Neural progenitor cell (in vitro differentiated cells): ENCODE measurements at regions not wholly inside any gene's neighbourhood (a gene's known extent, or its start where the extent isn't known, plus 50 kb on each side); places are given as distances from the start of the nearest gene placed in this dataset.

ENCODE experiments used
- DNase-seq: peaks from one replicate; pipeline ENCODE4 v3.0.0-alpha.2; 2016; ENCODE audit warnings: low spot score
- H2AFZ ChIP-seq: fragments of 200-600 bp; sonication (generic); replicated peaks from 2 replicates; pipeline ENCODE4 v1.6.1; 2016; ENCODE audit warnings: antibody characterized with exemption
- H3F3A ChIP-seq: fragments of 200-600 bp; sonication (generic); 2 replicates; pipeline ENCODE4 v1.6.1; 2016; ENCODE audit warnings: antibody characterized with exemption, low read depth
- H3K27ac ChIP-seq: fragments of 200-600 bp; sonication (generic); 2 replicates; pipeline ENCODE4 v1.5.1; 2016; ENCODE audit warnings: mild to moderate bottlenecking
- H3K27me3 ChIP-seq: fragments of 200-600 bp; sonication (generic); 2 replicates; pipeline ENCODE4 v1.6.1; 2016; ENCODE audit warnings: mild to moderate bottlenecking, moderate library complexity
- H3K36me3 ChIP-seq: fragments of 200-600 bp; sonication (generic); 2 replicates; pipeline ENCODE4 v1.5.1; 2016
- H3K4me1 ChIP-seq: fragments of 200-600 bp; sonication (generic); 2 replicates; pipeline ENCODE4 v1.6.1; 2016; ENCODE audit warnings: mixed run types
- H3K4me2 ChIP-seq: fragments of 200-600 bp; sonication (generic); 2 replicates; pipeline ENCODE4 v1.6.1; 2016
- H3K4me3 ChIP-seq: fragments of 200-600 bp; sonication (generic); 2 replicates; pipeline ENCODE4 v1.5.1; 2016
- H3K79me2 ChIP-seq: fragments of 200-600 bp; sonication (generic); 2 replicates; pipeline ENCODE4 v1.6.1; 2016; ENCODE audit warnings: low read depth
- H3K9ac ChIP-seq: fragments of 200-600 bp; sonication (generic); 2 replicates; pipeline ENCODE4 v1.6.1; 2016
- H3K9me3 ChIP-seq: fragments of 200-600 bp; sonication (generic); 2 replicates; pipeline ENCODE4 v1.5.1; 2016; ENCODE audit warnings: low read depth
- H4K20me1 ChIP-seq: fragments of 200-600 bp; sonication (generic); 2 replicates; pipeline ENCODE4 v1.6.1; 2016; ENCODE audit warnings: low read depth
- H3K27ac Mint-ChIP-seq: 3 replicates; pipeline ENCODE4 v1.8.0; 2021; ENCODE audit warnings: mixed read lengths
- H3K27me3 Mint-ChIP-seq: 2 replicates; pipeline ENCODE4 v1.8.0; 2022; ENCODE audit warnings: low read depth, mild to moderate bottlenecking, inconsistent platforms, moderate library complexity, mixed read lengths; ENCODE audit not compliant: insufficient read depth
- H3K36me3 Mint-ChIP-seq: 3 replicates; pipeline ENCODE4 v1.8.0; 2021; ENCODE audit warnings: mixed read lengths
- H3K4me1 Mint-ChIP-seq: 3 replicates; pipeline ENCODE4 v1.8.0; 2021; ENCODE audit warnings: mixed read lengths
- H3K4me3 Mint-ChIP-seq: 3 replicates; pipeline ENCODE4 v1.8.0; 2021; ENCODE audit warnings: mild to moderate bottlenecking, moderate library complexity, mixed read lengths
- H3K9me3 Mint-ChIP-seq: 3 replicates; pipeline ENCODE4 v1.8.0; 2020; ENCODE audit warnings: mixed read lengths
- CTCF ChIP-seq: fragments of 200-600 bp; sonication (generic); IDR thresholded peaks from 2 replicates; pipeline ENCODE4 v1.5.1; 2017; ENCODE audit warnings: antibody characterized with exemption, mild to moderate bottlenecking
- EZH2 ChIP-seq: fragments of 200-600 bp; sonication (generic); IDR thresholded peaks from 2 replicates; pipeline ENCODE4 v1.6.1; 2017; ENCODE audit warnings: antibody characterized with exemption, mild to moderate bottlenecking, moderate library complexity
- EZH2phosphoT487 ChIP-seq: fragments of 200-600 bp; sonication (generic); IDR thresholded peaks from 2 replicates; pipeline ENCODE4 v1.6.1; 2017; ENCODE audit warnings: antibody characterized with exemption

- H3K4me3 ChIP-seq: no peak overlapping the region
- Mint-ChIP-seq H3K9me3 (no peaks in the 10 kb centered on the region), H3K4me1 (no peaks in the 10 kb centered on the region), H3K27me3 (peaks cover 4% of the 10 kb centered on the region), H3K27ac (no peak overlapping the region), H3K36me3 (no peaks in the 10 kb centered on the region), H3K4me3 (no peak overlapping the region)
- DNase-seq: no peak
- no peaks in the 10 kb centered on the region for H3K79me2 ChIP-seq
- H3K4me1 ChIP-seq: no peaks in the 10 kb centered on the region
- H3K9me3 ChIP-seq: no peaks in the 10 kb centered on the region
- H3K4me2 ChIP-seq: no peak overlapping the region
- peak overlapping the region; percentile 63 for H2AFZ ChIP-seq
- no peak overlapping the region for H3K9ac ChIP-seq
- H4K20me1 ChIP-seq: no peaks in the 10 kb centered on the region
- TF ChIP-seq CTCF: no peak
- no peak for TF ChIP-seq EZH2
- no peak for TF ChIP-seq EZH2phosphoT487
- no peaks in the 10 kb centered on the region for H3F3A ChIP-seq
- H3K27ac ChIP-seq: no peak overlapping the region
- H3K27me3 ChIP-seq: no peaks in the 10 kb centered on the region
- H3K36me3 ChIP-seq: no peaks in the 10 kb centered on the region
Observed at GRCh38 chr2:238717084-238717483, 130.8 kb upstream of the TWIST2 start.

GRCh38 chr2:238719641-238720040 is 128.2 kb upstream of the TWIST2 start:
- Mint-ChIP-seq H3K27me3 (peaks cover 8% of the 10 kb centered on the region), H3K36me3 (no peaks in the 10 kb centered on the region), H3K9me3 (no peaks in the 10 kb centered on the region), H3K4me1 (no peaks in the 10 kb centered on the region), H3K4me3 (no peak overlapping the region), H3K27ac (no peak overlapping the region)
- Histone ChIP-seq H2AFZ (no peak overlapping the region), H4K20me1 (no peaks in the 10 kb centered on the region), H3K36me3 (no peaks in the 10 kb centered on the region), H3K27me3 (no peaks in the 10 kb centered on the region), H3K4me3 (no peak overlapping the region), H3K27ac (no peak overlapping the region), H3K4me2 (no peak overlapping the region), H3K9ac (no peak overlapping the region), H3K4me1 (no peaks in the 10 kb centered on the region), H3K79me2 (no peaks in the 10 kb centered on the region), H3K9me3 (no peaks in the 10 kb centered on the region), H3F3A (no peaks in the 10 kb centered on the region)
- TF ChIP-seq EZH2 (no peak), CTCF (no peak), EZH2phosphoT487 (no peak)
- DNase-seq: no peak

- no peaks in the 10 kb centered on the region for H3K27me3 ChIP-seq
- H4K20me1 ChIP-seq: no peaks in the 10 kb centered on the region
- H2AFZ ChIP-seq: peak overlapping the region; percentile 45
- TF ChIP-seq CTCF: peak; percentile 80
- TF ChIP-seq EZH2: no peak
- no peaks in the 10 kb centered on the region for H3F3A ChIP-seq
- no peaks in the 10 kb centered on the region for H3K4me1 Mint-ChIP-seq
- peak; percentile 77 for DNase-seq
- H3K27me3 Mint-ChIP-seq: peaks cover 10% of the 10 kb centered on the region
- H3K27ac ChIP-seq: no peak overlapping the region
- H3K9me3 ChIP-seq: no peaks in the 10 kb centered on the region
- H3K36me3 ChIP-seq: no peaks in the 10 kb centered on the region
- no peaks in the 10 kb centered on the region for H3K9me3 Mint-ChIP-seq
- H3K4me3 ChIP-seq: no peak overlapping the region
- no peaks in the 10 kb centered on the region for H3K79me2 ChIP-seq
- H3K4me2 ChIP-seq: no peak overlapping the region
- H3K27ac Mint-ChIP-seq: no peak overlapping the region
- H3K4me3 Mint-ChIP-seq: no peak overlapping the region
- no peaks in the 10 kb centered on the region for H3K4me1 ChIP-seq
- H3K36me3 Mint-ChIP-seq: no peaks in the 10 kb centered on the region
- H3K9ac ChIP-seq: no peak overlapping the region
Observed at GRCh38 chr2:238720232-238720672, 127.6 kb upstream of the TWIST2 start.
